ENCODE measurements at regions not wholly inside any gene's neighbourhood (a gene's known extent, or its start where the extent isn't known, plus 50 kb on each side); places are given as distances from the start of the nearest gene placed in this dataset.

DNA sequence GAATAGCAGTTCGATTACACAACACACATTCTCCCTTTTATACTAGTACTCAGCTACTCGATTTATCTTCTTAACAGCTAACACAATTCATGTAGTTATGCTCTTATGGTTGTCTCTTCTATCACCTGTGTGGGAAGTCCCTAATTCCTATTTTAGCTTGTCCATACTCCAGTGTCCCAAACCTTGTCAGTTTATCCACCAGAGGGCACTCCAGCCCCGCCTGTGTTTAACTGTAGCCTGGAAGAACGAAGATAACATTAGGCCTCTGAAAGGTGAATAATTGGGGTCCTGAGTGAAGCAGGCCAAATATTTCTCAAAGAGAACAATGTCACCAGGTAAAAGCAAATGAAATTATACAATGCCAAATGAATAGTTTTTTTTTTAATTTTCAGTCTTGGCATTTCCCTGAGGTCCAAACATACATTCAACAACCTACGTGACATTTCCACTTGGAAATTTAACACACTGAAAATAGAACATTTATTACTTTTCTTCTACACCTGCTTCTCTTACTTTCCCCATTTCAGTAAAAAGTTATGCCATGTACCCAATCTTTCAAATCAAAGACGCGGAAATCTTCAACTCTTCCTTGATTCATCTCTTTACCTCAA is 560.7 kb downstream of the HTR1A start:
- Mint-ChIP-seq H3K4me1 (peaks cover 0 to 8% of the 10 kb centered on the region in 2 experiments; a peak in 1 of 4 replicates), H3K27ac (no peak overlapping the region), H3K9me3 (peaks cover 0 to 4% of the 10 kb centered on the region in 2 experiments; a peak in 2 of 5 replicates), H3K4me3 (no peak overlapping the region), H3K27me3 (ENCODE audit: low read depth) (no peaks in the 10 kb centered on the region; the same call in 1 of the 2 replicates), H3K36me3 (ENCODE audit: insufficient read depth in 1 of 3, low read depth in 3 of 3) (no peaks in the 10 kb centered on the region)
- no peaks in the 10 kb centered on the region for H3K79me2 ChIP-seq (ENCODE audit: insufficient read depth, low read length)
- H4K91ac ChIP-seq (ENCODE audit: insufficient read length, low read depth, low read length) = no peak overlapping the region
- H3T11ph ChIP-seq (ENCODE audit: low read length) = no peak overlapping the region
- no CpG with 5 or more reads among the region's 7 CpGs for WGBS (ENCODE audit: extremely low coverage, insufficient read length, low lambda C conversion rate)
- H4K5ac ChIP-seq (ENCODE audit: insufficient read length, low read depth, low read length) = no peak overlapping the region
- H3K4ac ChIP-seq (ENCODE audit: low read depth, low read length) = no peak overlapping the region
- H4K8ac ChIP-seq (replicated peaks; ENCODE audit: insufficient read length, low read depth, low read length) = no peak overlapping the region
- no peak overlapping the region for H3K14ac ChIP-seq (ENCODE audit: insufficient read depth, low read length)
- no peak overlapping the region for H2BK120ac ChIP-seq (ENCODE audit: low read depth, low read length, poor library complexity, severe bottlenecking)
- no peak overlapping the region for H3K4me2 ChIP-seq (ENCODE audit: insufficient read depth, insufficient read length, low read length)
- H2BK12ac ChIP-seq (ENCODE audit: insufficient read length, low read depth, low read length) = no peak overlapping the region
- H3K23me2 ChIP-seq (ENCODE audit: insufficient read length, low read depth, low read length, poor library complexity, severe bottlenecking) = no peaks in the 10 kb centered on the region
- no peak overlapping the region for H2AFZ ChIP-seq (ENCODE audit: low read length)
- H3K27me3 ChIP-seq (ENCODE audit: insufficient read depth, low read length) = no peaks in the 10 kb centered on the region
- H3K9me3 ChIP-seq (ENCODE audit: control insufficient read depth, low read depth, low read length) = no peaks in the 10 kb centered on the region
- H4K20me1 ChIP-seq (ENCODE audit: control insufficient read depth, insufficient read depth, insufficient read length) = no peaks in the 10 kb centered on the region
- DNase-seq = peak; percentile 67
- no peak overlapping the region for H2AK5ac ChIP-seq (ENCODE audit: insufficient read length, low read length)
- no peak overlapping the region for H3K56ac ChIP-seq (ENCODE audit: insufficient read length, low read depth, low read length)
- no peak overlapping the region for H2BK15ac ChIP-seq (ENCODE audit: low read depth, low read length)
- TF ChIP-seq, protein P1, sequence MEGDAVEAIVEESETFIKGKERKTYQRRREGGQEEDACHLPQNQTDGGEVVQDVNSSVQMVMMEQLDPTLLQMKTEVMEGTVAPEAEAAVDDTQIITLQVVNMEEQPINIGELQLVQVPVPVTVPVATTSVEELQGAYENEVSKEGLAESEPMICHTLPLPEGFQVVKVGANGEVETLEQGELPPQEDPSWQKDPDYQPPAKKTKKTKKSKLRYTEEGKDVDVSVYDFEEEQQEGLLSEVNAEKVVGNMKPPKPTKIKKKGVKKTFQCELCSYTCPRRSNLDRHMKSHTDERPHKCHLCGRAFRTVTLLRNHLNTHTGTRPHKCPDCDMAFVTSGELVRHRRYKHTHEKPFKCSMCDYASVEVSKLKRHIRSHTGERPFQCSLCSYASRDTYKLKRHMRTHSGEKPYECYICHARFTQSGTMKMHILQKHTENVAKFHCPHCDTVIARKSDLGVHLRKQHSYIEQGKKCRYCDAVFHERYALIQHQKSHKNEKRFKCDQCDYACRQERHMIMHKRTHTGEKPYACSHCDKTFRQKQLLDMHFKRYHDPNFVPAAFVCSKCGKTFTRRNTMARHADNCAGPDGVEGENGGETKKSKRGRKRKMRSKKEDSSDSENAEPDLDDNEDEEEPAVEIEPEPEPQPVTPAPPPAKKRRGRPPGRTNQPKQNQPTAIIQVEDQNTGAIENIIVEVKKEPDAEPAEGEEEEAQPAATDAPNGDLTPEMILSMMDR (conservative IDR thresholded peaks at IDR 0.05) = peak; percentile 90
- no peaks in the 10 kb centered on the region for H3K4me1 ChIP-seq (ENCODE audit: insufficient read depth, low read length)
- H2BK20ac ChIP-seq (ENCODE audit: low read depth, low read length, poor library complexity, severe bottlenecking) = no peak overlapping the region
- H3K9ac ChIP-seq (ENCODE audit: extremely low read depth, insufficient read length, low read length) = no peak overlapping the region
- H3K18ac ChIP-seq (ENCODE audit: insufficient read length, low read depth, low read length) = no peak overlapping the region
- H3K27ac ChIP-seq (ENCODE audit: insufficient read length, low read depth, low read length) = no peak overlapping the region
- H3K23ac ChIP-seq (ENCODE audit: insufficient read length, low read depth, low read length) = no peak overlapping the region
- H3K79me1 ChIP-seq (ENCODE audit: insufficient read depth, low read depth, low read length, poor library complexity, severe bottlenecking) = no peaks in the 10 kb centered on the region
- H2BK5ac ChIP-seq (ENCODE audit: insufficient read length, low read length) = no peak overlapping the region

All from H9 (cell line).